LNCAP (cell line): ENCODE measurements at regions not wholly inside any gene's neighbourhood (a gene's known extent, or its start where the extent isn't known, plus 50 kb on each side); places are given as distances from the start of the nearest gene placed in this dataset.

Experiments
- CTCF ChIP-seq: fragments of 450-650 bp; IDR thresholded peaks from 2 replicates; pipeline ENCODE4 v1.5.1; 2017; ENCODE audit warnings: mild to moderate bottlenecking

- TF ChIP-seq CTCF, result no peak
Observed at GRCh38 chr9:88923092-88923491, 68.2 kb upstream of the S1PR3 start.

- no peak for TF ChIP-seq CTCF
Observed at GRCh38 chr9:88923653-88924288, 67.5 kb upstream of the S1PR3 start.

GRCh38 chr9:88925481-88925880 is 65.8 kb upstream of the S1PR3 start:
- TF ChIP-seq CTCF, result no peak

GRCh38 chr9:88926781-88927505 is 64.3 kb upstream of the S1PR3 start:
- no peak for TF ChIP-seq CTCF

- no peak for TF ChIP-seq CTCF
Observed at GRCh38 chr9:88927510-88927909, 63.8 kb upstream of the S1PR3 start.

- no peak for TF ChIP-seq CTCF
Observed at GRCh38 chr9:88930716-88931115, 60.6 kb upstream of the S1PR3 start.

GRCh38 chr9:88932766-88933165 is 58.5 kb upstream of the S1PR3 start:
- TF ChIP-seq CTCF, result no peak
